ENCODE measurements at regions not wholly inside any gene's neighbourhood (a gene's known extent, or its start where the extent isn't known, plus 50 kb on each side); places are given as distances from the start of the nearest gene placed in this dataset.
A peak's percentile ranks its signal among the peaks of the same experiment; 100 is the strongest.

GRCh38 chr10:43818687-43819086 is 170.0 kb upstream of the ZNF32 start:
- ChIA-PET CTCF (interaction anchor here (1.4 kb wide), 1 partner anchor 129 kb away, joined by 5 read pairs; no protein-coding TSS in a partner anchor), POLR2A (no interaction called here)
- Mint-ChIP-seq H3K4me1 (ENCODE audit: low read depth) (peaks cover 79% of the 10 kb centered on the region), H3K9me3 (ENCODE audit: insufficient read depth) (no peaks in the 10 kb centered on the region), H3K36me3 (ENCODE audit: low read depth) (peaks cover 9% of the 10 kb centered on the region), H3K27me3 (ENCODE audit: low read depth) (no peaks in the 10 kb centered on the region), H3K4me3 (no peak overlapping the region), H3K27ac (no peak overlapping the region)
- no peak for ATAC-seq
- no peak for DNase-seq

DNA sequence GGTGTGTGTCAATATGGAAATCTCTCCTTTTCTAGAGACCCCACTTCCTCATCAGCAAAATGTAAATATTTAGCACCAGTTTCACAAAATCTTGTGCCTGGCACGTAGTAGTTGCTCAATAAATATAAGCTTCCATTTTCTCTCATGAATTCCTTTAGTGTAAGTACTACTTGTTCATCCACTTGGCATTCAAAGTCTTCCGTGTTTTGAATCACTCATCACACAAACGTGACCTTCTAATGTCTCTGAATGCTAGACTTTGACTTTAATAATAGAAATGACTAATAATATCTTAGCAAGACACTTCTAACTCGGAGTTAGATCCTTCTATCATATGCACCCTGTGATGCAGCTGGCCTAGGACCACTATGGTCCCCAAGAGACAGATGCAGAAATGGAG is 168.7 kb upstream of the ZNF32 start:
- no peak overlapping the region for H3K27ac Mint-ChIP-seq
- H3K4me3 Mint-ChIP-seq = no peak overlapping the region
- DNase-seq = no peak
- no peak for ATAC-seq
- CTCF ChIA-PET = no interaction called here
- peaks cover 9% of the 10 kb centered on the region for H3K36me3 Mint-ChIP-seq (ENCODE audit: low read depth)
- H3K27me3 Mint-ChIP-seq (ENCODE audit: low read depth) = no peaks in the 10 kb centered on the region
- H3K9me3 Mint-ChIP-seq (ENCODE audit: insufficient read depth) = no peaks in the 10 kb centered on the region
- peaks cover 75% of the 10 kb centered on the region for H3K4me1 Mint-ChIP-seq (ENCODE audit: low read depth)
- POLR2A ChIA-PET = interaction anchor here (0.9 kb wide), 1 partner anchor 18 kb away, joined by 3 read pairs; no protein-coding TSS in a partner anchor

GRCh38 chr10:43816351-43817321 is 168.0 kb upstream of the ZNF32 start:
- Mint-ChIP-seq H3K4me1 (ENCODE audit: low read depth) (peaks cover 77% of the 10 kb centered on the region), H3K27me3 (ENCODE audit: low read depth) (no peaks in the 10 kb centered on the region), H3K4me3 (peak overlapping the region; percentile 64), H3K9me3 (ENCODE audit: insufficient read depth) (no peaks in the 10 kb centered on the region), H3K27ac (peak overlapping the region; percentile 71), H3K36me3 (ENCODE audit: low read depth) (peaks cover 9% of the 10 kb centered on the region)
- ChIA-PET CTCF (no interaction called here), POLR2A (interaction anchor here (0.9 kb wide), 1 partner anchor 17 kb away, joined by 3 read pairs; no protein-coding TSS in a partner anchor)
- DNase-seq (peak; percentile 92), ATAC-seq (peak; percentile 99)

GRCh38 chr10:43815181-43815885 is 166.7 kb upstream of the ZNF32 start:
- DNase-seq (no peak), ATAC-seq (no peak)
- H3K4me1 Mint-ChIP-seq (ENCODE audit: low read depth) = peaks cover 80% of the 10 kb centered on the region
- H3K27ac Mint-ChIP-seq = peak overlapping the region; percentile 65
- ChIA-PET POLR2A (no interaction called here), CTCF (no interaction called here)
- H3K9me3 Mint-ChIP-seq (ENCODE audit: insufficient read depth) = no peaks in the 10 kb centered on the region
- H3K27me3 Mint-ChIP-seq (ENCODE audit: low read depth) = no peaks in the 10 kb centered on the region
- H3K36me3 Mint-ChIP-seq (ENCODE audit: low read depth) = peaks cover 11% of the 10 kb centered on the region
- H3K4me3 Mint-ChIP-seq = no peak overlapping the region

DNA sequence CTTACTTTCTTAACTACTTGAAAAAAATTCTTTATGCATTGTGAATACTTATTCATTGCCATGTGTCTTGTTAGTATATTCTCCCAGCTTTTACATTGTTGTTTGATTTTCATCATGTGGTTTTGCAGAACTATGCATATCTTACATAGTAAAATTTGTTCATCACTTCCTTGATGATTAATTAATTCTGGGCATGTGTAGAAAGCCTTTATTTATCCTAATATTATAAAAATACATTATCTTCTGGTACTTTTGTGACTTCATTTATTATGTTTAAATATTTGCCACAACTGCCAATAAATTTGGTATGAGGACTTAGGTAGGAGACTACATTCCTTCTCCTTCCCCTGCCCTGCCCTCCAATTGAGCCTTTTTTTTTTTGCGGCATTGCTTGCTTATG is 166.0 kb upstream of the ZNF32 start:
- DNase-seq (no peak), ATAC-seq (no peak)
- Mint-ChIP-seq H3K27ac (no peak overlapping the region), H3K9me3 (ENCODE audit: insufficient read depth) (no peaks in the 10 kb centered on the region), H3K4me1 (ENCODE audit: low read depth) (peaks cover 82% of the 10 kb centered on the region), H3K27me3 (ENCODE audit: low read depth) (no peaks in the 10 kb centered on the region), H3K4me3 (no peak overlapping the region), H3K36me3 (ENCODE audit: low read depth) (peaks cover 14% of the 10 kb centered on the region)
- ChIA-PET POLR2A (no interaction called here), CTCF (no interaction called here)

DNA sequence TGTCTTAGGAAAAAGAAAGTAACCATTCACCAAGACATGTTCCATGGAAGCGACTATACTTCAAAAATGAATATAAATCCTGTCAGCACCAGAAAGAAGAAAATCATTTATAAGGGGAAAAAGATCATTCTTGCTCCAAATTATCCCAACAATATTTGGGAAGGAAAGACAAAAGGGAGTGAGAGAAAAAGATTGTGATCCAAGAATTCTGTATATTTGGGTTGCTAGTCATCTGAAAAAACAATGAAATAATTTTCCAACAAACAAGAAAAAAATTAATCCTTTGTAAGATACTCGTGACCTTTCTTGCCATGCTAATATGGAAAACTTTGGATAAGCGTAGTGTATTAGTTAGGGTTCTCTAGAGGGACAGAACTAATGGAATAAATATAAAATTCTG is 163.2 kb upstream of the ZNF32 start:
- DNase-seq = no peak
- H3K4me3 Mint-ChIP-seq = no peak overlapping the region
- CTCF ChIA-PET = interaction anchor here (0.6 kb wide), 1 partner anchor 122 kb away, joined by 3 read pairs; no protein-coding TSS in a partner anchor

DNA sequence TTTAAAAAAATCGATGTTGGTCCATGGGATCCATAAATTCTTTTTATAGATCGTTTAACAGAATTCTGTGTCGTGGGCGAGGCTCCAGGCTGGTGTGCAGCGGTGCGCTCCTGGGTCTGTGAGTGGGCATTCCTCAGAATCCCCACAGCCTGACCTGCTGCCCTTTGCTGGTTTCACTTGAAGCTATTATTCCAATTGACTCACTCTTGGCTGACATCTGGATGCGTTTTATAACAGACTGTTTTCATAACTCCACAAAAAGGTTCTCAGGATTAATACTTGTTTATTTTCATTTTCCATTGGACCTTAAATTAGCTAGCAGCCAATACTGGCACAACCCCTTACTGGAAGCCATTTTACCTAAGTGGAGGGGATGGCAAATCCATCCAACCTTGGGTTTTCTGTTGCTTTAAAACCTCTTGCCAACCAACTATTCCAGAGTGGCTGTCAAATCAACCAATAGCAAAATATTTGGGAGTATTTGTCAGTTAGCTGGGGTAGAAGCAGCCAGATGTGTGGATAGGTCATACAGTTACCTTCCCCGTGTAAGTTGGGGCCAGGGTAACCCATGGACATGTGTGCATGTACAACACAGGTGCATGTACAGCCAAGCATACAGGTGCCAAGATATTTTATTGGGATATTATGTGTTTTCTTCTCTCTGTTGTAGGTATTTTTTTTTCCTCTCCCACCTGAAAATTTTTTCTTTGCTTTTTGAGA is 160.7 kb upstream of the ZNF32 start:
- no peak for ATAC-seq
- peaks cover 8% of the 10 kb centered on the region for H3K27me3 Mint-ChIP-seq (ENCODE audit: low read depth)
- H3K36me3 Mint-ChIP-seq (ENCODE audit: low read depth) = peaks cover 12% of the 10 kb centered on the region
- ChIA-PET CTCF (interaction anchor here (1.2 kb wide), 1 partner anchor 13 kb away, joined by 3 read pairs; no protein-coding TSS in a partner anchor), POLR2A (no interaction called here)
- no peaks in the 10 kb centered on the region for H3K9me3 Mint-ChIP-seq (ENCODE audit: insufficient read depth)
- no peak overlapping the region for H3K4me3 Mint-ChIP-seq
- no peak overlapping the region for H3K27ac Mint-ChIP-seq
- no peak for DNase-seq
- peaks cover 84% of the 10 kb centered on the region for H3K4me1 Mint-ChIP-seq (ENCODE audit: low read depth)

More for the DNA sequence above, 163.2 kb upstream of the ZNF32 start:
- H3K27ac Mint-ChIP-seq = no peak overlapping the region
- H3K36me3 Mint-ChIP-seq (ENCODE audit: low read depth) = peaks cover 16% of the 10 kb centered on the region
- H3K4me1 Mint-ChIP-seq (ENCODE audit: low read depth) = peaks cover 90% of the 10 kb centered on the region
- ATAC-seq = no peak
- H3K27me3 Mint-ChIP-seq (ENCODE audit: low read depth) = no peaks in the 10 kb centered on the region
- no peaks in the 10 kb centered on the region for H3K9me3 Mint-ChIP-seq (ENCODE audit: insufficient read depth)
- POLR2A ChIA-PET = no interaction called here

GRCh38 chr10:43808136-43808535 is 159.5 kb upstream of the ZNF32 start:
- H3K9me3 Mint-ChIP-seq (ENCODE audit: insufficient read depth) = no peaks in the 10 kb centered on the region
- POLR2A ChIA-PET = no interaction called here
- DNase-seq (peak; percentile 34), ATAC-seq (peak; percentile 87)
- peaks cover 9% of the 10 kb centered on the region for H3K27me3 Mint-ChIP-seq (ENCODE audit: low read depth)
- CTCF ChIA-PET = interaction anchor here (1.0 to 1.2 kb wide), 2 partner anchors 14 to 125 kb away, joined by 3 read pairs; no protein-coding TSS in a partner anchor
- peak overlapping the region; percentile 66 for H3K27ac Mint-ChIP-seq
- H3K4me1 Mint-ChIP-seq (ENCODE audit: low read depth) = peaks cover 79% of the 10 kb centered on the region
- H3K4me3 Mint-ChIP-seq = peak overlapping the region; percentile 41
- H3K36me3 Mint-ChIP-seq (ENCODE audit: low read depth) = peaks cover 12% of the 10 kb centered on the region

GRCh38 chr10:43806831-43807640 is 158.4 kb upstream of the ZNF32 start:
- Mint-ChIP-seq H3K9me3 (ENCODE audit: insufficient read depth) (no peaks in the 10 kb centered on the region), H3K27me3 (ENCODE audit: low read depth) (peaks cover 9% of the 10 kb centered on the region), H3K27ac (peak overlapping the region; percentile 66), H3K36me3 (ENCODE audit: low read depth) (peaks cover 12% of the 10 kb centered on the region), H3K4me1 (ENCODE audit: low read depth) (peaks cover 76% of the 10 kb centered on the region), H3K4me3 (no peak overlapping the region)
- ChIA-PET CTCF (interaction anchor here (0.7 kb wide), 1 partner anchor 346 kb away, joined by 3 read pairs; no protein-coding TSS in a partner anchor), POLR2A (no interaction called here)
- DNase-seq (no peak), ATAC-seq (no peak)

- H3K4me1 Mint-ChIP-seq (ENCODE audit: low read depth) = peaks cover 76% of the 10 kb centered on the region
- H3K36me3 Mint-ChIP-seq (ENCODE audit: low read depth) = no peaks in the 10 kb centered on the region
- DNase-seq (no peak), ATAC-seq (no peak)
- no peak overlapping the region for H3K4me3 Mint-ChIP-seq
- H3K9me3 Mint-ChIP-seq (ENCODE audit: insufficient read depth) = no peaks in the 10 kb centered on the region
- peaks cover 20% of the 10 kb centered on the region for H3K27me3 Mint-ChIP-seq (ENCODE audit: low read depth)
- ChIA-PET POLR2A (interaction anchor here (0.7 kb wide), 1 partner anchor 18 kb away, joined by 3 read pairs; no protein-coding TSS in a partner anchor), CTCF (no interaction called here)
- no peak overlapping the region for H3K27ac Mint-ChIP-seq
Observed at GRCh38 chr10:43803791-43804190, 155.1 kb upstream of the ZNF32 start.

Measured in activated CD8-positive, alpha-beta T cell treated with anti-CD3 and anti-CD28 coated beads, Interleukin-2, amount 10 ng/mL, durations not matched to agents 7 days and 5 days (primary cell).